ENCODE measurements at regions not wholly inside any gene's neighbourhood (a gene's known extent, or its start where the extent isn't known, plus 50 kb on each side); places are given as distances from the start of the nearest gene placed in this dataset.

- no peak for DNase-seq (ENCODE audit: low read depth in 3 of 3)
These were observed 59.6 kb upstream of the PPARA start for GRCh38 chr22:46090631-46091201.

- no peak for DNase-seq (ENCODE audit: low read depth in 3 of 3)
These were observed 58.9 kb upstream of the PPARA start for GRCh38 chr22:46091277-46091977.

GRCh38 chr22:46092011-46092410 is 58.3 kb upstream of the PPARA start:
- DNase-seq (ENCODE audit: low read depth in 3 of 3): no peak

GRCh38 chr22:46092670-46093410 is 57.5 kb upstream of the PPARA start:
- no peak for DNase-seq (ENCODE audit: low read depth in 3 of 3)

- no peak for DNase-seq (ENCODE audit: low read depth in 3 of 3)
These were observed 56.5 kb upstream of the PPARA start for GRCh38 chr22:46093796-46094195.

GRCh38 chr22:46094676-46095075 is 55.6 kb upstream of the PPARA start:
- DNase-seq (ENCODE audit: low read depth in 3 of 3): no peak

GRCh38 chr22:46096051-46096450 is 54.3 kb upstream of the PPARA start:
- DNase-seq (ENCODE audit: low read depth in 3 of 3): no peak

GRCh38 chr22:46096706-46097230 is 53.6 kb upstream of the PPARA start:
- no peak for DNase-seq (ENCODE audit: low read depth in 3 of 3)

- DNase-seq (ENCODE audit: low read depth in 3 of 3): no peak
These were observed 52.9 kb upstream of the PPARA start for GRCh38 chr22:46097268-46097900.

- DNase-seq (ENCODE audit: low read depth in 3 of 3): no peak
These were observed 51.5 kb upstream of the PPARA start for GRCh38 chr22:46098525-46099475.

GRCh38 chr22:46099740-46100139 is 50.6 kb upstream of the PPARA start:
- no peak for DNase-seq (ENCODE audit: low read depth in 3 of 3)

GRCh38 chr22:46100401-46101105 is 49.8 kb upstream of the PPARA start:
- DNase-seq (ENCODE audit: low read depth in 3 of 3): no peak

Measured in stimulated activated CD4-positive, alpha-beta T cell treated with anti-CD3 and anti-CD28 coated beads, TNF-alpha, amount 100 ng/mL, for 24 hours (primary cell).